Smooth muscle cell (in vitro differentiated cells): ENCODE measurements at regions not wholly inside any gene's neighbourhood (a gene's known extent, or its start where the extent isn't known, plus 50 kb on each side); places are given as distances from the start of the nearest gene placed in this dataset.

Experiments used
- DNase-seq: peaks from one replicate; lab custom pipeline; 2025; ENCODE audit not compliant: unreplicated experiment; lab: John Stamatoyannopoulos, UW
- H2AFZ ChIP-seq: fragments of 200-600 bp; sonication (generic); 2 replicates; pipeline ENCODE4 v1.6.0; 2016; ENCODE audit warnings: antibody characterized with exemption, low read depth, mild to moderate bottlenecking
- H3F3A ChIP-seq: fragments of 200-600 bp; sonication (generic); 2 replicates; pipeline ENCODE4 v1.6.0; 2017; ENCODE audit warnings: antibody characterized with exemption, low read depth
- H3K27ac ChIP-seq: fragments of 200-600 bp; sonication (generic); 2 replicates; pipeline ENCODE4 v1.5.1; 2016; ENCODE audit warnings: low read depth, mild to moderate bottlenecking
- H3K27me3 ChIP-seq: fragments of 200-600 bp; sonication (generic); 2 replicates; pipeline ENCODE4 v1.6.1; 2016; ENCODE audit warnings: low read depth, mild to moderate bottlenecking
- H3K36me3 ChIP-seq: fragments of 200-600 bp; sonication (generic); 2 replicates; pipeline ENCODE4 v1.5.1; 2016; ENCODE audit warnings: low read depth
- H3K4me1 ChIP-seq: fragments of 200-600 bp; sonication (generic); 2 replicates; pipeline ENCODE4 v1.5.1; 2016; ENCODE audit warnings: low read depth
- H3K4me2 ChIP-seq: fragments of 200-600 bp; sonication (generic); 2 replicates; pipeline ENCODE4 v1.6.0; 2016; ENCODE audit warnings: mild to moderate bottlenecking
- H3K4me3 ChIP-seq: fragments of 200-600 bp; sonication (generic); 2 replicates; pipeline ENCODE4 v1.5.1; 2016; ENCODE audit warnings: mild to moderate bottlenecking
- H3K79me2 ChIP-seq: fragments of 200-600 bp; sonication (generic); 2 replicates; pipeline ENCODE4 v1.6.0; 2016; ENCODE audit warnings: low read depth, mild to moderate bottlenecking
- H3K9ac ChIP-seq: fragments of 200-600 bp; sonication (generic); 2 replicates; pipeline ENCODE4 v1.6.0; 2016; ENCODE audit warnings: low read depth
- H3K9me3 ChIP-seq: fragments of 200-600 bp; sonication (generic); replicated peaks from 2 replicates; pipeline ENCODE4 v1.5.1; 2016; ENCODE audit warnings: low read depth
- H4K20me1 ChIP-seq: fragments of 200-600 bp; sonication (generic); 2 replicates; pipeline ENCODE4 v1.6.0; 2016; ENCODE audit warnings: low read depth
- CTCF ChIP-seq: fragments of 200-600 bp; sonication (generic); IDR thresholded peaks from 2 replicates; pipeline ENCODE4 v1.5.1; 2017; ENCODE audit warnings: borderline replicate concordance, mild to moderate bottlenecking, antibody characterized with exemption; ENCODE audit not compliant: insufficient read depth, poor library complexity, severe bottlenecking
- WGBS: methylation state at CpG from one replicate; pipeline ENCODE4 v1.1.7; 2016; ENCODE audit warnings: low lambda C conversion rate; 5-methylcytosine and 5-hydroxymethylcytosine counted together

- no peak for DNase-seq
- Histone ChIP-seq H3K79me2 (no peaks in the 10 kb centered on the region), H2AFZ (no peak overlapping the region), H4K20me1 (no peaks in the 10 kb centered on the region), H3K4me1 (no peaks in the 10 kb centered on the region), H3K4me2 (no peak overlapping the region), H3K27me3 (no peaks in the 10 kb centered on the region), H3K27ac (no peak overlapping the region), H3K4me3 (no peak overlapping the region), H3F3A (no peaks in the 10 kb centered on the region), H3K36me3 (no peaks in the 10 kb centered on the region), H3K9me3 (no peaks in the 10 kb centered on the region), H3K9ac (no peak overlapping the region)
- 63% methylated on average over 3 of the region's 3 CpGs for WGBS
- no peak for TF ChIP-seq CTCF
Measured at GRCh38 chr14:98822917-98823316, 449.1 kb downstream of the BCL11B start.

- no peak overlapping the region for H3K4me3 ChIP-seq
- H3K4me1 ChIP-seq = no peaks in the 10 kb centered on the region
- H3K27me3 ChIP-seq = no peaks in the 10 kb centered on the region
- H2AFZ ChIP-seq = no peak overlapping the region
- H3K9ac ChIP-seq = no peak overlapping the region
- no peaks in the 10 kb centered on the region for H3F3A ChIP-seq
- WGBS = 53% methylated on average over 1 of the region's 1 CpG
- TF ChIP-seq CTCF = no peak
- H3K36me3 ChIP-seq = no peaks in the 10 kb centered on the region
- no peak overlapping the region for H3K4me2 ChIP-seq
- H3K27ac ChIP-seq = no peak overlapping the region
- no peaks in the 10 kb centered on the region for H3K79me2 ChIP-seq
- H3K9me3 ChIP-seq = no peaks in the 10 kb centered on the region
- DNase-seq = no peak
- H4K20me1 ChIP-seq = no peaks in the 10 kb centered on the region
Measured at GRCh38 chr14:98826618-98827017, 445.4 kb downstream of the BCL11B start.

GRCh38 chr14:98834119-98834518 is 437.9 kb downstream of the BCL11B start:
- Histone ChIP-seq H3K27ac (no peak overlapping the region), H3K4me2 (no peak overlapping the region), H3K4me3 (no peak overlapping the region), H3F3A (no peaks in the 10 kb centered on the region), H4K20me1 (no peaks in the 10 kb centered on the region), H3K9me3 (no peaks in the 10 kb centered on the region), H3K4me1 (no peaks in the 10 kb centered on the region), H3K9ac (no peak overlapping the region), H3K27me3 (no peaks in the 10 kb centered on the region), H2AFZ (no peak overlapping the region), H3K36me3 (no peaks in the 10 kb centered on the region), H3K79me2 (no peaks in the 10 kb centered on the region)
- TF ChIP-seq CTCF = no peak
- no peak for DNase-seq
- 91% methylated on average over 2 of the region's 2 CpGs for WGBS

GRCh38 chr14:98835051-98835824 is 436.8 kb downstream of the BCL11B start:
- Histone ChIP-seq H3K79me2 (no peaks in the 10 kb centered on the region), H3K9ac (no peak overlapping the region), H3K9me3 (no peaks in the 10 kb centered on the region), H4K20me1 (no peaks in the 10 kb centered on the region), H3K4me1 (no peaks in the 10 kb centered on the region), H3K4me2 (no peak overlapping the region), H3K36me3 (no peaks in the 10 kb centered on the region), H2AFZ (no peak overlapping the region), H3K27ac (no peak overlapping the region), H3K4me3 (no peak overlapping the region), H3F3A (no peaks in the 10 kb centered on the region), H3K27me3 (no peaks in the 10 kb centered on the region)
- no peak for TF ChIP-seq CTCF
- no peak for DNase-seq
- WGBS = 83% methylated on average over 12 of the region's 14 CpGs
